ENCODE measurements at regions not wholly inside any gene's neighbourhood (a gene's known extent, or its start where the extent isn't known, plus 50 kb on each side); places are given as distances from the start of the nearest gene placed in this dataset.

DNA sequence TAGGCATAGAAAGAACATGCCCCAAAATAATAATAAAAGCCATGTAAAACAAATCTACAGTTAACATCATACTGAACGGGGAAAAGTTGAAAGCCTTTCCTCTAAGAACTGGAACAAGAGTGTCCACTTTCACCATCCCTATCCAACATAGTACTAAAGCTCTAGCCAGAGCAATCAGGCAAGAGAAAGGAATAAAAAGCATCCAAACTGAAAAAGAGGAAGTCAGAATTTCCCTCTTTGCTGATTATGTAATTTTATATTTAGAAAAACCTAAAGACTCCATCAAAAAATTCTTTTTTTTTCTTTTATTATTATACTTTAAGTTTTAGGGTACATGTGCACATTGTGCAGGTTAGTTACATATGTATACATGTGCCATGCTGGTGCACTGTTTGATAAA is 661.6 kb upstream of the CBLB start:
- TF ChIP-seq, protein P1, sequence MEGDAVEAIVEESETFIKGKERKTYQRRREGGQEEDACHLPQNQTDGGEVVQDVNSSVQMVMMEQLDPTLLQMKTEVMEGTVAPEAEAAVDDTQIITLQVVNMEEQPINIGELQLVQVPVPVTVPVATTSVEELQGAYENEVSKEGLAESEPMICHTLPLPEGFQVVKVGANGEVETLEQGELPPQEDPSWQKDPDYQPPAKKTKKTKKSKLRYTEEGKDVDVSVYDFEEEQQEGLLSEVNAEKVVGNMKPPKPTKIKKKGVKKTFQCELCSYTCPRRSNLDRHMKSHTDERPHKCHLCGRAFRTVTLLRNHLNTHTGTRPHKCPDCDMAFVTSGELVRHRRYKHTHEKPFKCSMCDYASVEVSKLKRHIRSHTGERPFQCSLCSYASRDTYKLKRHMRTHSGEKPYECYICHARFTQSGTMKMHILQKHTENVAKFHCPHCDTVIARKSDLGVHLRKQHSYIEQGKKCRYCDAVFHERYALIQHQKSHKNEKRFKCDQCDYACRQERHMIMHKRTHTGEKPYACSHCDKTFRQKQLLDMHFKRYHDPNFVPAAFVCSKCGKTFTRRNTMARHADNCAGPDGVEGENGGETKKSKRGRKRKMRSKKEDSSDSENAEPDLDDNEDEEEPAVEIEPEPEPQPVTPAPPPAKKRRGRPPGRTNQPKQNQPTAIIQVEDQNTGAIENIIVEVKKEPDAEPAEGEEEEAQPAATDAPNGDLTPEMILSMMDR (IDR thresholded peaks at IDR 0.05): no peak
- TF ChIP-seq POLR2A (IDR thresholded peaks at IDR 0.05): no peak
